ENCODE measurements at regions not wholly inside any gene's neighbourhood (a gene's known extent, or its start where the extent isn't known, plus 50 kb on each side); places are given as distances from the start of the nearest gene placed in this dataset.

DNA sequence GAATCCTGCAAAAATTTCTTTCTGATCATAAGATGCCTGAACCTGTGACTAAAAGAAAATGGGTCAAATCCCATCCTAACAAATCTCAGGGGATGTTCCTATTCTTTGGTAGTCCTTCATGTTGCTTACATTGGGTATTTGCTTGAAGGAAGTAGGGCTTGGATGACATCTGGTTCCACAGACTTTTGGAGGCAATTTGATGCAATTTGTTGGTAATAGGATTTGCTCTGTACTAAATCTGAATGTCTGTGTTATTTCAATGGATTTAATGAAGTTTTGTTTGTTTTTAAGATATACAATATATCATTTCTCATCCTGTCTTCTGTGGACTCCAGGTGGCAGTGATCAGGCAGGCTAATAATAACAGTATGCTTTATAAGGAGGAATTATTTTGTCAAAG lies 457.9 kb downstream of the ZSWIM6 start:
- no peak for DNase-seq (ENCODE audit: low read depth)
- TF ChIP-seq, protein P1, sequence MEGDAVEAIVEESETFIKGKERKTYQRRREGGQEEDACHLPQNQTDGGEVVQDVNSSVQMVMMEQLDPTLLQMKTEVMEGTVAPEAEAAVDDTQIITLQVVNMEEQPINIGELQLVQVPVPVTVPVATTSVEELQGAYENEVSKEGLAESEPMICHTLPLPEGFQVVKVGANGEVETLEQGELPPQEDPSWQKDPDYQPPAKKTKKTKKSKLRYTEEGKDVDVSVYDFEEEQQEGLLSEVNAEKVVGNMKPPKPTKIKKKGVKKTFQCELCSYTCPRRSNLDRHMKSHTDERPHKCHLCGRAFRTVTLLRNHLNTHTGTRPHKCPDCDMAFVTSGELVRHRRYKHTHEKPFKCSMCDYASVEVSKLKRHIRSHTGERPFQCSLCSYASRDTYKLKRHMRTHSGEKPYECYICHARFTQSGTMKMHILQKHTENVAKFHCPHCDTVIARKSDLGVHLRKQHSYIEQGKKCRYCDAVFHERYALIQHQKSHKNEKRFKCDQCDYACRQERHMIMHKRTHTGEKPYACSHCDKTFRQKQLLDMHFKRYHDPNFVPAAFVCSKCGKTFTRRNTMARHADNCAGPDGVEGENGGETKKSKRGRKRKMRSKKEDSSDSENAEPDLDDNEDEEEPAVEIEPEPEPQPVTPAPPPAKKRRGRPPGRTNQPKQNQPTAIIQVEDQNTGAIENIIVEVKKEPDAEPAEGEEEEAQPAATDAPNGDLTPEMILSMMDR (conservative IDR thresholded peaks at IDR 0.05; ENCODE audit: low read depth, low read length): no peak
- H3K4me3 ChIP-seq (ENCODE audit: low read length): no peak overlapping the region

DNA sequence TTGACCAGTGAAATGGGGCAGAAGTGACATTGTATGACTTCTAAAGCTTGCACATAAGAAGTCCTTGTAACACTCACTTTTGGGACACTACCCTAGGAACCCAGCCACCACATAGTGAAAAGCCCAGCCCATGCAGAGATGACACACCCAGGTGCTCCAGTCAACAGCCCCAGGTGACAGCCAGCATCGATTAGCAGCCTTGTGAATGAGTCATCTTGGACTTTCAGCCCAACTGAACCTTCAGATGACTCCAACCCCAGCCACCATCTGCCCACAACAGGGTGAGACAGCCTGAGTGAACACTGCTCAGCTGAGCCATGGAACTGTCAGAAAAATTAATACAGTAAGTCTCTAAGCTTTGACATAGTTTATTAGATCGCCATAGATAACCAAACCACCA lies 458.6 kb downstream of the ZSWIM6 start:
- DNase-seq (ENCODE audit: low read depth): no peak
- H3K4me3 ChIP-seq (ENCODE audit: low read length): no peak overlapping the region
- TF ChIP-seq, protein P1 (conservative IDR thresholded peaks at IDR 0.05; ENCODE audit: low read depth, low read length): no peak

DNA sequence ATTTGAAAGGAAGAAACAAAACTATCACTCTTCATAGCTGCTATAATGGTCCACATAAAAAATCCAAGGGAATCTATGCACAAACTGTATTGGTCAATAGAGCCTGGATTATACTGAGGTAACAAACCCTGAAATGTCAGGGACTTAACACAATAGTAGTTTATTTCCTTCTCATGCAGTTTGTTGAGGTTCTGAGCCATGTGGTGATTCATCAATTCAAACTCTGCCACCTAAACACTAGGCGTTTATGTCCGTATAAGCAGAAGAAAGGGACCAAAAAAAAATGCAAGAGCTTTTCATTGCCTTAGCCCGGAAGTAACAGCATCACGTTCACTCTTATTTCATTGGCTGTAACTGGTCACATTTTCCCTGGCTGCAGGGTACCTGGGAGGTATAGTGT lies 464.7 kb downstream of the ZSWIM6 start:
- H3K4me3 ChIP-seq (ENCODE audit: low read length): no peak overlapping the region
- TF ChIP-seq, protein P1 (conservative IDR thresholded peaks at IDR 0.05; ENCODE audit: low read depth, low read length): no peak
- no peak for DNase-seq (ENCODE audit: low read depth)

DNA sequence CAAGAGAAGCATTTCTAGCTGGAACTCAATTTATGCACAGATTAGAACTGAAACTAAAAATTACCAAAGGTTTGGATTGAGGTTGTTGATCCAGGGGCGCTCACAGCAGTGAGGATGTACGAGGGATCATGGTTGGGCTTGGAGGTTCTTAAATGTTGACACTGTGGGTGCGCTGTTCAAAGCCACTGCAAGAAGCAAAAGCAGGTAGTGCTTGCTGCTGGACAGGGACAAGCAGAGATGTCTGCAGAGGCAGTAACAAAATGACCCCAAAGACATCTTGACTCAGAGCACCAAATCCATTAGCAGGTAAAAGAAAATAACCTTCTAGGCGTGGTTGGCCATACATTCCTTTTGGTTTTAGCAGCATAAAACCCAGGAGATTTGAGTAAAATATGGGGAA lies 468.4 kb downstream of the ZSWIM6 start:
- TF ChIP-seq, protein P1 (conservative IDR thresholded peaks at IDR 0.05; ENCODE audit: low read depth, low read length): no peak
- DNase-seq (ENCODE audit: low read depth): no peak
- H3K4me3 ChIP-seq (ENCODE audit: low read length): no peak overlapping the region

DNA sequence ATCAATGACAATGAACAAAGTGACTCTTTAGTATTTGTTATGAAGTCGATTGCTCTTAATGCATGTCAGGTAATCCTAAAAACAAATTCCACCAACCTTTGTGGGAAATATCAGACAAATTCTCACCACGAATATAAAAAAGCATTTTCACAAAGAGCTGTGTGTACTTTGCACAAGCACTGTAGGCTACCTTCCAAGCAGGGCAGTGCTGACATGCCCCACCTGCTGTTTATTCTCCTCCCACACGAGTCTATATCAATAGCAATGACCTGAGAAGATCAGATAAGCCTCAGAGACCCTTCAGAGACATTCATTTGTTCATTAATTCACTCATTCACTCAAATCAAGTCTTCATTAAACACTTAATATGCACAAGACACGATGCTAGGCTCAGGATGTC lies 469.1 kb downstream of the ZSWIM6 start:
- H3K4me3 ChIP-seq (ENCODE audit: low read length): no peak overlapping the region
- DNase-seq (ENCODE audit: low read depth): no peak
- TF ChIP-seq, protein P1 (conservative IDR thresholded peaks at IDR 0.05; ENCODE audit: low read depth, low read length): no peak

DNA sequence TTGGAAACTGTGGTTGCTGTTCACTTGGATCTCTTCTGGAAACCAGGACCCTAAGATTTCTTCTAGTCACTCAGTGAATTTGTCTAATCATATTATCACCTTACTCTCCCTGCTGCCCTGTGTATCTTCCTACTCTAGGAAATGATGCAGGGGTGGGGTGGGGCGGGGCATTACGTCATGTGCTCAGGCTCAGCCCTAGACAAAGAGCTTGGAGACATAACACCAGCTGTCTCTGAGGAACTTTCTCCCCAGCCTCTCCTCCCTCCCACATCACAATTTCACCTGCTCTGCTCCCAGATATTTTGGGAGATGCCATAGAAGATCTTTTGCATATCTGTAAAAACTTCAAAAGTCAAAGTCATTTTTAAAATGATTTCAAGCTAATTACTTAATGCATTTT lies 470.4 kb downstream of the ZSWIM6 start:
- H3K4me3 ChIP-seq (ENCODE audit: low read length): no peak overlapping the region
- TF ChIP-seq, protein P1 (conservative IDR thresholded peaks at IDR 0.05; ENCODE audit: low read depth, low read length): no peak
- no peak for DNase-seq (ENCODE audit: low read depth)

DNA sequence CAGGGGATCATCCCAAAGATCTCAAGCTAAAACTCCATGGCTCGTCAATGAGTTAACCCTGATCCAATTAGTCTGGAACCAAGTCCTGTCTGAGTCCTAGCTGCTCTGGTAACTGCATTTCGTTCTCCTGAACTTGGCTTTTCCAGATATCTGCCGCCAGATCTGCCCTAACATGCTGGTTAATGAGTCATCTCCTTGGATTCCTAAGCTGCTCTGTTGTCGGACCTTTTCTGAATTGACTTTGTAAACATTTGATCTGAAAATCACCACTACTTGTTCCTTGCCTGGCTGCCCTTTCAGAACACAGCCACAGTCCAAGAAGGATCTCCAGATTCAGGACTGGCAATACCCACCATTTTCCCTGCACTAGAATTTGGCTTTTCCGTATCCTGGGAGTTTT lies 473.0 kb downstream of the ZSWIM6 start:
- peak; percentile 83 for DNase-seq (ENCODE audit: low read depth)
- H3K4me3 ChIP-seq (ENCODE audit: low read length): no peak overlapping the region
- TF ChIP-seq, protein P1 (conservative IDR thresholded peaks at IDR 0.05; ENCODE audit: low read depth, low read length): no peak

Data from retinal pigment epithelial cell (primary cell).